ENCODE measurements at regions not wholly inside any gene's neighbourhood (a gene's known extent, or its start where the extent isn't known, plus 50 kb on each side); places are given as distances from the start of the nearest gene placed in this dataset.

GRCh38 chr1:22349362-22350043 lies 102.1 kb upstream of the ZBTB40 start:
- Histone ChIP-seq H3K79me2 (ENCODE audit: insufficient read depth, low read depth) (no peaks in the 10 kb centered on the region), H4K20me1 (ENCODE audit: insufficient read depth) (no peaks in the 10 kb centered on the region), H3K9ac (no peak overlapping the region), H3K27ac (no peak overlapping the region), H2AFZ (ENCODE audit: low read depth) (no peak overlapping the region), H3K36me3 (ENCODE audit: insufficient read depth) (no peaks in the 10 kb centered on the region), H3K4me2 (no peak overlapping the region), H3K27me3 (ENCODE audit: insufficient read depth, low read depth) (peaks cover 87% of the 10 kb centered on the region), H3K4me3 (IDR thresholded peaks at IDR 0.05; ENCODE audit: insufficient read depth, low read depth, low read length) (no peak overlapping the region), H3K4me1 (ENCODE audit: low read depth, poor library complexity, severe bottlenecking) (no peaks in the 10 kb centered on the region)
- TF ChIP-seq, protein P1, sequence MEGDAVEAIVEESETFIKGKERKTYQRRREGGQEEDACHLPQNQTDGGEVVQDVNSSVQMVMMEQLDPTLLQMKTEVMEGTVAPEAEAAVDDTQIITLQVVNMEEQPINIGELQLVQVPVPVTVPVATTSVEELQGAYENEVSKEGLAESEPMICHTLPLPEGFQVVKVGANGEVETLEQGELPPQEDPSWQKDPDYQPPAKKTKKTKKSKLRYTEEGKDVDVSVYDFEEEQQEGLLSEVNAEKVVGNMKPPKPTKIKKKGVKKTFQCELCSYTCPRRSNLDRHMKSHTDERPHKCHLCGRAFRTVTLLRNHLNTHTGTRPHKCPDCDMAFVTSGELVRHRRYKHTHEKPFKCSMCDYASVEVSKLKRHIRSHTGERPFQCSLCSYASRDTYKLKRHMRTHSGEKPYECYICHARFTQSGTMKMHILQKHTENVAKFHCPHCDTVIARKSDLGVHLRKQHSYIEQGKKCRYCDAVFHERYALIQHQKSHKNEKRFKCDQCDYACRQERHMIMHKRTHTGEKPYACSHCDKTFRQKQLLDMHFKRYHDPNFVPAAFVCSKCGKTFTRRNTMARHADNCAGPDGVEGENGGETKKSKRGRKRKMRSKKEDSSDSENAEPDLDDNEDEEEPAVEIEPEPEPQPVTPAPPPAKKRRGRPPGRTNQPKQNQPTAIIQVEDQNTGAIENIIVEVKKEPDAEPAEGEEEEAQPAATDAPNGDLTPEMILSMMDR (conservative IDR thresholded peaks at IDR 0.05; ENCODE audit: low read depth, low read length): no peak

DNA sequence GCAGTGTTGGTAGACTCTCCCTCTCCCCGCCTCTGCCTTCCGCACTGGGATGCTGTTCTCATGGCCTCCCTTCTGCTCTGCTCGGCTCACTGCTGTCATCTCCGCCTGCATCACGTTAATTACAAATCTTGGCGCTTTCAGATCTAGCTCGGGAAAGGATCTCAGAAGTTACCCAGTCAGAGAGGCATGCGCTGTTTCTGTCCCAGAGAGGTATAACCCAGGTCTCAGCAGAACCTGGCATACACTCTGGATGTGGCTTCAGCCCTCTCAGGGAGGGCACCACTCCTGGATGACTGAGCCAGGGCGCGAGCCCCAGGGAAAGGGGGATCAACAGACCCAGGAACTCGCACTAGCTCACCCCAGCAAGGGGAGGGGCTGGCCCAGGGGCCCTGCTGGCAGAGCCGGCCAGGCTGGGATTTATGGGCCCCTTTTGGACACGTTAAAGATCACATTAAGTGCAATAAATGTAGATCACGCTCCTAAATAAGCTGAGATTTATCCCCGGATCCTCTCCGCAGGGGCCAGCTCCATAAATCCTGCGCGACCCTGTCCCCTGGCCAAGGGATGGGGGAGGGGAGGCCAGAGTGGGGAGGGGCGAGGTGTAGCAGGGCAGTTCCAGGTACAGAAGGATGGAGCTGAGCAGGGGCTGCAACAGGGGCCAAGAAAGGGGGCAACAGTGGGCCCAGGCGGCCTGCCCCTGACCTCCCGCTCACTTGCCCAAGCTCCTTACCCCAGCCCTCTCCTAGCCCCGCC lies 101.3 kb upstream of the ZBTB40 start:
- H3K4me2 ChIP-seq: no peak overlapping the region
- H4K20me1 ChIP-seq (ENCODE audit: insufficient read depth): no peaks in the 10 kb centered on the region
- no peak overlapping the region for H3K27ac ChIP-seq
- H3K27me3 ChIP-seq (ENCODE audit: insufficient read depth, low read depth): peaks cover 86% of the 10 kb centered on the region
- TF ChIP-seq, protein P1 (conservative IDR thresholded peaks at IDR 0.05; ENCODE audit: low read depth, low read length): no peak
- H3K9ac ChIP-seq: no peak overlapping the region
- no peaks in the 10 kb centered on the region for H3K36me3 ChIP-seq (ENCODE audit: insufficient read depth)
- H2AFZ ChIP-seq (ENCODE audit: low read depth): no peak overlapping the region
- H3K79me2 ChIP-seq (ENCODE audit: insufficient read depth, low read depth): no peaks in the 10 kb centered on the region
- no peak overlapping the region for H3K4me3 ChIP-seq (IDR thresholded peaks at IDR 0.05; ENCODE audit: insufficient read depth, low read depth, low read length)
- H3K4me1 ChIP-seq (ENCODE audit: low read depth, poor library complexity, severe bottlenecking): no peaks in the 10 kb centered on the region

DNA sequence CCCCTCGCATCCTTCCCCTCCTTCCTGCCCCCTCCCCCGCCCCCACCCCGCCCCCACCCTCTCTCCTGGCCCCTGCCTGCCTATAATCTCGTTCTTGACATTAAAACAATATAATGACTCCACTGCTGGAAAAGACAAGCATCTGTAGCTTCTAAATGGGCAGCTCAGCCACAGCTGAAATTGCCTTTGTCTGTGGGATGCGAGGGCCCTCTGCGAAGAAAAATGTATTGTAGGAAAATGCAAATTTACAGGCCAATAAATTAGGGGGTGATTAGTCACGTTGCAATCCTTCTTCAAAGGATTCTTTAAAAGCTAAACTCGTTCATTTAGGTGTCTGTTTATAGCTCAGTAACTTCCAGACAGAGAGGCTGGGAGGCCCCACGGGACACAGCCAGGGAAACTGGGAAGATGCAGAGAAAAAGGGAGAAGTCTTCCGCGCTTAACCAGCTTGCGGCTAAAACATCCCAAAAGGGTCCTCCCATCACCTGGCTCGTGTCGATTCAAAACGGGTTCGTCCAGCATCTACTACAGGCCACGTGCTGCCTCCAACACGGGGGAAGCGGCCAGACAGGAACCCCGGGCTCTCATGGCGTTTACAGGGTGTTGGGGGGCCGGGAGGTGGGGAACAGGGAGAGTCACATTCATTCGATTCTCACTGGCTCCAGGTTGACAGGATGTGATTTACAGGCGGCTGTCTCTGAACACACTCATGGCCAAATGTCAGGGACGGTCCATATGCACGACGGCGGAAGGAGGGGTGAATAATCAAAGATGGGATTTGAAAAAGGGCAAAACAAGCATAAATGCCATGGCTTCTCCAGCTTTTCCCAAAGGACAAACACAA lies 100.5 kb upstream of the ZBTB40 start:
- Histone ChIP-seq H3K4me3 (IDR thresholded peaks at IDR 0.05; ENCODE audit: insufficient read depth, low read depth, low read length) (no peak overlapping the region), H2AFZ (ENCODE audit: low read depth) (no peak overlapping the region), H3K4me1 (ENCODE audit: low read depth, poor library complexity, severe bottlenecking) (no peaks in the 10 kb centered on the region), H3K27me3 (ENCODE audit: insufficient read depth, low read depth) (peaks cover 86% of the 10 kb centered on the region), H3K36me3 (ENCODE audit: insufficient read depth) (no peaks in the 10 kb centered on the region), H3K27ac (no peak overlapping the region), H3K4me2 (no peak overlapping the region), H3K9ac (no peak overlapping the region), H3K79me2 (ENCODE audit: insufficient read depth, low read depth) (no peaks in the 10 kb centered on the region), H4K20me1 (ENCODE audit: insufficient read depth) (no peaks in the 10 kb centered on the region)
- TF ChIP-seq, protein P1 (conservative IDR thresholded peaks at IDR 0.05; ENCODE audit: low read depth, low read length): no peak

GRCh38 chr1:22351768-22352080 lies 99.9 kb upstream of the ZBTB40 start:
- Histone ChIP-seq H3K4me2 (no peak overlapping the region), H3K4me3 (IDR thresholded peaks at IDR 0.05; ENCODE audit: insufficient read depth, low read depth, low read length) (no peak overlapping the region), H2AFZ (ENCODE audit: low read depth) (no peak overlapping the region), H4K20me1 (ENCODE audit: insufficient read depth) (no peaks in the 10 kb centered on the region), H3K27me3 (ENCODE audit: insufficient read depth, low read depth) (peaks cover 86% of the 10 kb centered on the region), H3K79me2 (ENCODE audit: insufficient read depth, low read depth) (no peaks in the 10 kb centered on the region), H3K9ac (no peak overlapping the region), H3K36me3 (ENCODE audit: insufficient read depth) (no peaks in the 10 kb centered on the region), H3K27ac (no peak overlapping the region), H3K4me1 (ENCODE audit: low read depth, poor library complexity, severe bottlenecking) (no peaks in the 10 kb centered on the region)
- TF ChIP-seq, protein P1 (conservative IDR thresholded peaks at IDR 0.05; ENCODE audit: low read depth, low read length): no peak

All from KMS-11 (cell line).